Right ventricle myocardium superior (tissue), 1 donor: ENCODE measurements at regions not wholly inside any gene's neighbourhood (a gene's known extent, or its start where the extent isn't known, plus 50 kb on each side); places are given as distances from the start of the nearest gene placed in this dataset.
A peak's percentile ranks its signal among the peaks of the same experiment; 100 is the strongest.

ENCODE experiments used
- ATAC-seq: fragments of 200-7000 bp; cut with Tn5 transposase; one replicate; pipeline ENCODE4 v1.9.1; 2020; ENCODE audit warnings: mild to moderate bottlenecking; ENCODE audit not compliant: poor library complexity
- DNase-seq: peaks from one replicate; pipeline ENCODE4 v3.0.0-alpha.2; 2020
- intact Hi-C: fragments of 100-400 bp; cut with DNase I; formaldehyde crosslinking; loops from one replicate; pipeline ENCODE4 v1.11.2; 2022
- donor health status: DM: no; HTN: yes; CAD: no; lungs with severe emphysema.

GRCh38 chr2:217667512-217667911 lies 335.3 kb downstream of the TNS1 start:
- DNase-seq, result no peak

GRCh38 chr2:217667035-217667434 lies 335.8 kb downstream of the TNS1 start:
- ATAC-seq (no peak), DNase-seq (no peak)
- intact Hi-C loops, result no loop called here

More at GRCh38 chr2:217667512-217667911, 335.3 kb downstream of the TNS1 start:
- peak; percentile 77 for ATAC-seq
- intact Hi-C loops, result no loop called here

- no peak for ATAC-seq
- intact Hi-C loops, result no loop called here
These were observed 336.5 kb downstream of the TNS1 start for GRCh38 chr2:217666338-217666737.

GRCh38 chr2:217664761-217665160 lies 338.0 kb downstream of the TNS1 start:
- DNase-seq (no peak), ATAC-seq (no peak)
- intact Hi-C loops, result no loop called here

More at GRCh38 chr2:217666338-217666737, 336.5 kb downstream of the TNS1 start:
- DNase-seq, result no peak

- DNase-seq (no peak), ATAC-seq (no peak)
- intact Hi-C loops, result no loop called here
These were observed 339.7 kb downstream of the TNS1 start for GRCh38 chr2:217662984-217663602.

GRCh38 chr2:217661378-217661777 lies 341.4 kb downstream of the TNS1 start:
- DNase-seq (no peak), ATAC-seq (no peak)
- intact Hi-C loops, result no loop called here

GRCh38 chr2:217660423-217660822 lies 342.4 kb downstream of the TNS1 start:
- DNase-seq, result no peak
- no peak for ATAC-seq
- intact Hi-C loops, result no loop called here

- ATAC-seq (no peak), DNase-seq (no peak)
- intact Hi-C loops, result no loop called here
These were observed 344.0 kb downstream of the TNS1 start for GRCh38 chr2:217658806-217659205.

GRCh38 chr2:217657252-217657651 lies 345.5 kb downstream of the TNS1 start:
- DNase-seq (no peak), ATAC-seq (no peak)
- intact Hi-C loops, result no loop called here

GRCh38 chr2:217656316-217656715 lies 346.5 kb downstream of the TNS1 start:
- no peak for DNase-seq
- ATAC-seq, result no peak
- intact Hi-C loops, result no loop called here

- no peak for ATAC-seq
- no peak for DNase-seq
- intact Hi-C loops, result no loop called here
These were observed 347.1 kb downstream of the TNS1 start for GRCh38 chr2:217655651-217656050.

GRCh38 chr2:217654168-217654567 lies 348.6 kb downstream of the TNS1 start:
- intact Hi-C loops, result no loop called here
- ATAC-seq, result no peak

GRCh38 chr2:217652761-217653639 lies 349.8 kb downstream of the TNS1 start:
- intact Hi-C loops, result no loop called here
- ATAC-seq, result peak; percentile 76
- DNase-seq, result peak; percentile 57

More at GRCh38 chr2:217654168-217654567, 348.6 kb downstream of the TNS1 start:
- DNase-seq, result no peak

- DNase-seq (no peak), ATAC-seq (peak; percentile 86)
- intact Hi-C loops, result no loop called here
These were observed 352.0 kb downstream of the TNS1 start for GRCh38 chr2:217650716-217651360.

- intact Hi-C loops, result no loop called here
- DNase-seq (no peak), ATAC-seq (no peak)
These were observed 352.6 kb downstream of the TNS1 start for GRCh38 chr2:217650229-217650628.

- DNase-seq (no peak), ATAC-seq (no peak)
- intact Hi-C loops, result no loop called here
These were observed 354.9 kb downstream of the TNS1 start for GRCh38 chr2:217647925-217648324.

GRCh38 chr2:217647226-217647625 lies 355.6 kb downstream of the TNS1 start:
- intact Hi-C loops, result no loop called here
- no peak for DNase-seq
- ATAC-seq, result no peak

GRCh38 chr2:217645896-217646295 lies 356.9 kb downstream of the TNS1 start:
- ATAC-seq (no peak), DNase-seq (no peak)
- intact Hi-C loops, result no loop called here

- ATAC-seq, result peak; percentile 70
These were observed 358.9 kb downstream of the TNS1 start for GRCh38 chr2:217643789-217644301.

More at GRCh38 chr2:217643789-217644301, 358.9 kb downstream of the TNS1 start:
- intact Hi-C loops, result no loop called here
- no peak for DNase-seq
